ENCODE measurements at regions not wholly inside any gene's neighbourhood (a gene's known extent, or its start where the extent isn't known, plus 50 kb on each side); places are given as distances from the start of the nearest gene placed in this dataset.

DNA sequence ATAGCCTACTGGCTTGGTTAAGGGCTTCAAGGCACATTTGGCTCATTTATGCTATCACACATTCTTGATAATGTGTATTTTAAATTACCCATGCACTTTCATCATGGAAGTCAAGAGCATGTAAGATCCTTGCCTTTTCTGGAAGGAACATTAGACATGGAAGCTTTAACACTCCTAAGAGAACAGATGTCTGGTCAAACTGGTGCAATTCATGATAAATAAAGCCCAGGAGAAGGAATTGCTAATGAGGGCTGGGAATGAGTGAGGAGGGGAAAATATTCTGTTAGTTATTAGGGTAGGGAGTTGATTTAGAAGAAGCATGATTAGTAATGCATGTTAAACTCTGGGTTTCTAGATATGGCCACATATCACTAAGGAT is 688.6 kb upstream of the CITED2 start:
- no peak for TF ChIP-seq POLR2AphosphoS5 (IDR thresholded peaks at IDR 0.05)
- TF ChIP-seq, protein P1, sequence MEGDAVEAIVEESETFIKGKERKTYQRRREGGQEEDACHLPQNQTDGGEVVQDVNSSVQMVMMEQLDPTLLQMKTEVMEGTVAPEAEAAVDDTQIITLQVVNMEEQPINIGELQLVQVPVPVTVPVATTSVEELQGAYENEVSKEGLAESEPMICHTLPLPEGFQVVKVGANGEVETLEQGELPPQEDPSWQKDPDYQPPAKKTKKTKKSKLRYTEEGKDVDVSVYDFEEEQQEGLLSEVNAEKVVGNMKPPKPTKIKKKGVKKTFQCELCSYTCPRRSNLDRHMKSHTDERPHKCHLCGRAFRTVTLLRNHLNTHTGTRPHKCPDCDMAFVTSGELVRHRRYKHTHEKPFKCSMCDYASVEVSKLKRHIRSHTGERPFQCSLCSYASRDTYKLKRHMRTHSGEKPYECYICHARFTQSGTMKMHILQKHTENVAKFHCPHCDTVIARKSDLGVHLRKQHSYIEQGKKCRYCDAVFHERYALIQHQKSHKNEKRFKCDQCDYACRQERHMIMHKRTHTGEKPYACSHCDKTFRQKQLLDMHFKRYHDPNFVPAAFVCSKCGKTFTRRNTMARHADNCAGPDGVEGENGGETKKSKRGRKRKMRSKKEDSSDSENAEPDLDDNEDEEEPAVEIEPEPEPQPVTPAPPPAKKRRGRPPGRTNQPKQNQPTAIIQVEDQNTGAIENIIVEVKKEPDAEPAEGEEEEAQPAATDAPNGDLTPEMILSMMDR (IDR thresholded peaks at IDR 0.05), result no peak
